ENCODE measurements at regions not wholly inside any gene's neighbourhood (a gene's known extent, or its start where the extent isn't known, plus 50 kb on each side); places are given as distances from the start of the nearest gene placed in this dataset.

GRCh38 chr6:74658391-74658790 is 547.5 kb downstream of the COL12A1 start:
- Histone ChIP-seq H3K9me3 (replicated peaks; ENCODE audit: control insufficient read depth, insufficient read depth, low read depth, low read length) (no peaks in the 10 kb centered on the region), H3K4me3 (no peak overlapping the region), H3K4me1 (replicated peaks in 1 of 2; ENCODE audit: control insufficient read depth in 2 of 2, insufficient read depth in 2 of 2, low read length in 2 of 2) (no peaks in the 10 kb centered on the region), H2AFZ (ENCODE audit: low read depth, low read length) (no peak overlapping the region), H3K4me2 (ENCODE audit: insufficient read depth, low read length) (no peak overlapping the region), H3K79me2 (ENCODE audit: control insufficient read depth, insufficient read depth, low read length) (no peaks in the 10 kb centered on the region), H3K27ac (ENCODE audit: extremely low read depth, low read depth, low read length) (no peak overlapping the region), H3K36me3 (ENCODE audit: control insufficient read depth, insufficient read depth, low read length) (no peaks in the 10 kb centered on the region), H3K9me1 (ENCODE audit: control insufficient read depth, insufficient read depth, low read length) (no peaks in the 10 kb centered on the region), H3K27me3 (ENCODE audit: control insufficient read depth in 2 of 2, insufficient read depth in 2 of 2, low read length in 2 of 2) (no peaks in the 10 kb centered on the region), H3K9ac (ENCODE audit: insufficient read depth in 1 of 2, low read depth in 2 of 2, low read length in 2 of 2) (no peak overlapping the region), H4K20me1 (replicated peaks; ENCODE audit: control insufficient read depth, insufficient read depth, low read length) (no peaks in the 10 kb centered on the region)
- DNase-seq (ENCODE audit: extremely low read depth in 1 of 4, low spot score in 3 of 4) (no peak), FAIRE-seq (no peak), ATAC-seq (no peak)
- TF ChIP-seq ZNF316 (IDR thresholded peaks at IDR 0.05) (no peak), ZNF764 (CRISPR knock-in tag; IDR thresholded peaks at IDR 0.05; ENCODE audit: low read depth) (no peak), POLR2AphosphoS5 (IDR thresholded peaks at IDR 0.05; ENCODE audit: control insufficient read depth, insufficient read depth, low read depth, low read length) (no peak), PHB (CRISPR knock-in tag; IDR thresholded peaks at IDR 0.05) (no peak), ZNF3 (CRISPR knock-in tag; IDR thresholded peaks at IDR 0.05) (no peak), TEAD2 (tag; IDR thresholded peaks at IDR 0.05) (no peak), ZNF134 (CRISPR knock-in tag; conservative IDR thresholded peaks at IDR 0.05) (no peak), BHLHE40 (IDR thresholded peaks at IDR 0.05; ENCODE audit: low read length) (no peak), ZNF140 (CRISPR knock-in tag; IDR thresholded peaks at IDR 0.05) (no peak)
- ChIA-PET CTCF (ENCODE audit: low intra/inter-chr PET ratio) (no interaction called here), POLR2A (no interaction called here)
- in situ Hi-C loops (cut with MboI) (no loop called here), intact Hi-C loops (cut with micrococcal nuclease) (no loop called here)
- BruUV-seq (replicated peaks), result no TSS peak

DNA sequence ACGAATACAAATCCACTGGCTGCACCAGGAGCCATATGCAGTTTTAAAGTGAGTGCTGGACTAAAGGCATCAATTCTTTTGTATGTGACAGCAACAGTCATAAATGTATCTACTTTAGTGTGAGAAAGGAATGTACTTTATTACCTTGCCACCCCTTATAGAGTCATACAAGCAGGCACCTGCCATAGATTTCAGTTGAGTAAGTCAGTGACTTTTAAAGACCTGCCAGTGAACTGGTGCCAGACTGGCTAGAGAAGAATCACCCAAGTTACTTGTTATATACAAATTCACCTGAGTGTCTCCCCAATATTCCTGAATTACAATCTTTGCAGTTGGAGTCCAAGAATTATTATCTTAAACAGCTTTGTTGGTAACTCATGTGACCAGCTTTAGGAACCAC is 547.9 kb downstream of the COL12A1 start:
- 0% methylated on average over 1 of the region's 1 CpG for WGBS (ENCODE audit: insufficient coverage, low coverage, missing lambda C conversion rate)
- Histone ChIP-seq H3K9ac (ENCODE audit: insufficient read depth in 1 of 2, low read depth in 2 of 2, low read length in 2 of 2) (no peak overlapping the region), H3K27me3 (ENCODE audit: control insufficient read depth in 2 of 2, insufficient read depth in 2 of 2, low read length in 2 of 2) (no peaks in the 10 kb centered on the region), H3K36me3 (ENCODE audit: control insufficient read depth, insufficient read depth, low read length) (no peaks in the 10 kb centered on the region), H3K9me1 (ENCODE audit: control insufficient read depth, insufficient read depth, low read length) (no peaks in the 10 kb centered on the region), H2AFZ (ENCODE audit: low read depth, low read length) (no peak overlapping the region), H3K4me1 (replicated peaks in 1 of 2; ENCODE audit: control insufficient read depth in 2 of 2, insufficient read depth in 2 of 2, low read length in 2 of 2) (no peaks in the 10 kb centered on the region), H3K79me2 (ENCODE audit: control insufficient read depth, insufficient read depth, low read length) (no peaks in the 10 kb centered on the region), H3K9me3 (replicated peaks; ENCODE audit: control insufficient read depth, insufficient read depth, low read depth, low read length) (no peaks in the 10 kb centered on the region), H4K20me1 (replicated peaks; ENCODE audit: control insufficient read depth, insufficient read depth, low read length) (no peaks in the 10 kb centered on the region), H3K27ac (ENCODE audit: extremely low read depth, low read depth, low read length) (no peak overlapping the region), H3K4me2 (ENCODE audit: insufficient read depth, low read length) (no peak overlapping the region), H3K4me3 (no peak overlapping the region)
- FAIRE-seq (no peak), DNase-seq (ENCODE audit: extremely low read depth in 1 of 4, low spot score in 3 of 4) (no peak), ATAC-seq (no peak)
- POLR2A ChIA-PET, result no interaction called here
- CTCF ChIA-PET (ENCODE audit: low intra/inter-chr PET ratio), result no interaction called here
- in situ Hi-C loops (cut with MboI) (no loop called here), intact Hi-C loops (cut with micrococcal nuclease) (no loop called here)
- BruUV-seq (replicated peaks), result no TSS peak
- TF ChIP-seq HDAC8 (tag; IDR thresholded peaks at IDR 0.05) (no peak), STAT5A (IDR thresholded peaks at IDR 0.05; ENCODE audit: borderline replicate concordance, low read length) (no peak), TOE1 (IDR thresholded peaks at IDR 0.05; ENCODE audit: borderline replicate concordance) (no peak), TOE1 (CRISPR knock-in tag; IDR thresholded peaks at IDR 0.05; ENCODE audit: borderline replicate concordance, low read depth) (no peak), CBX8 (IDR thresholded peaks at IDR 0.05; ENCODE audit: borderline replicate concordance, extremely low read depth, low read depth, low read length, poor library complexity, severe bottlenecking) (no peak), TFAM (CRISPR knock-in tag; conservative IDR thresholded peaks at IDR 0.05) (no peak), EP300 (IDR thresholded peaks at IDR 0.05; ENCODE audit: low read length) (no peak), FOXM1 (IDR thresholded peaks at IDR 0.05; ENCODE audit: low read depth) (no peak), FOXM1 (CRISPR knock-in tag; IDR thresholded peaks at IDR 0.05; ENCODE audit: low read depth) (no peak), PCBP2 (IDR thresholded peaks at IDR 0.05; ENCODE audit: low read depth, low read length, poor library complexity, severe bottlenecking) (no peak)
- TF ChIP-seq, protein P1, sequence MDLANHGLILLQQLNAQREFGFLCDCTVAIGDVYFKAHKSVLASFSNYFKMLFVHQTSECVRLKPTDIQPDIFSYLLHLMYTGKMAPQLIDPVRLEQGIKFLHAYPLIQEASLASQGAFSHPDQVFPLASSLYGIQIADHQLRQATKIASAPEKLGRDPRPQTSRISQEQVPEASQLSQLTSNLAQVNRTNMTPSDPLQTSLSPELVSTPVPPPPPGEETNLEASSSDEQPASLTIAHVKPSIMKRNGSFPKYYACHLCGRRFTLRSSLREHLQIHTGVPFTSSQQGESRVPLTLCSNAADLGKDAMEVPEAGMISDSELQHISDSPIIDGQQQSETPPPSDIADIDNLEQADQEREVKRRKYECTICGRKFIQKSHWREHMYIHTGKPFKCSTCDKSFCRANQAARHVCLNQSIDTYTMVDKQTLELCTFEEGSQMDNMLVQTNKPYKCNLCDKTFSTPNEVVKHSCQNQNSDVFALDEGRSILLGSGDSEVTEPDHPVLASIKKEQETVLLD (IDR thresholded peaks at IDR 0.05), result no peak

All from K562 (cell line).